Mucosa of descending colon (tissue), 3 donors: ENCODE measurements at regions not wholly inside any gene's neighbourhood (a gene's known extent, or its start where the extent isn't known, plus 50 kb on each side); places are given as distances from the start of the nearest gene placed in this dataset.

Experiments used
- ATAC-seq: fragments of 200-7000 bp; cut with Tn5 transposase; one replicate; pipeline ENCODE4 v1.9.1; 2020; ENCODE audit warnings: mild to moderate bottlenecking, moderate library complexity
- DNase-seq, 3 donors: peaks; one replicate each; pipeline ENCODE4 v3.0.0-alpha.2; 2020
- H3K36me3 ChIP-seq: fragments of 200-600 bp; one replicate; pipeline ENCODE4 v1.8.0; 2021; ENCODE audit warnings: low read depth, mild to moderate bottlenecking
- H3K4me1 ChIP-seq: fragments of 200-600 bp; one replicate; pipeline ENCODE4 v1.8.0; 2021; ENCODE audit warnings: low read depth, mild to moderate bottlenecking
- H3K4me3 ChIP-seq: fragments of 200-600 bp; one replicate; pipeline ENCODE4 v1.8.0; 2021; ENCODE audit warnings: mild to moderate bottlenecking
- H3K9me3 ChIP-seq: fragments of 200-600 bp; one replicate; pipeline ENCODE4 v1.8.0; 2021; ENCODE audit warnings: mild to moderate bottlenecking
- CTCF ChIP-seq: fragments of 200-600 bp; IDR thresholded peaks from one replicate; pipeline ENCODE4 v1.8.0; 2022; ENCODE audit warnings: antibody characterized with exemption, mild to moderate bottlenecking
- intact Hi-C, 2 donors: fragments of 100-400 bp; cut with DNase I in 1 of 2; cut with micrococcal nuclease in 1 of 2; formaldehyde crosslinking; loops; one replicate each; pipeline versions ENCODE4 v1.11.0 to v1.11.1; 2022; cut with DNase I, micrococcal nuclease
- donor health status: DM: no; HTN: no; CAD: no; lungs with moderate emphysema.
- donor health status: DM: no; HTN: no; CAD: no.
- donor health status: DM: no; HTN: yes; CAD: no.

GRCh38 chr6:26170951-26171841 is 84.0 kb downstream of the HFE start:
- ATAC-seq (no peak), DNase-seq (no peak)
- TF ChIP-seq CTCF: no peak
- H3K4me1 ChIP-seq: no peaks in the 10 kb centered on the region
- intact Hi-C loops: no loop called here
- peak overlapping the region; percentile 43 for H3K4me3 ChIP-seq
- H3K9me3 ChIP-seq: no peaks in the 10 kb centered on the region
- no peaks in the 10 kb centered on the region for H3K36me3 ChIP-seq

GRCh38 chr6:26172608-26172968 is 85.4 kb downstream of the HFE start:
- Histone ChIP-seq H3K36me3 (no peaks in the 10 kb centered on the region), H3K9me3 (no peaks in the 10 kb centered on the region), H3K4me3 (peak overlapping the region; percentile 43), H3K4me1 (no peaks in the 10 kb centered on the region)
- ATAC-seq (peak; percentile 64), DNase-seq (peak in 1 of 3 donors; percentile 63)
- intact Hi-C loops: no loop called here
- TF ChIP-seq CTCF: no peak

GRCh38 chr6:26173836-26174145 is 86.6 kb downstream of the HFE start:
- H3K4me1 ChIP-seq: no peaks in the 10 kb centered on the region
- no peaks in the 10 kb centered on the region for H3K36me3 ChIP-seq
- no peak overlapping the region for H3K4me3 ChIP-seq
- no peak for DNase-seq
- ATAC-seq: no peak
- intact Hi-C loops: no loop called here
- H3K9me3 ChIP-seq: no peaks in the 10 kb centered on the region
- no peak for TF ChIP-seq CTCF

GRCh38 chr6:26175033-26175427 is 87.8 kb downstream of the HFE start:
- ATAC-seq (no peak), DNase-seq (no peak)
- H3K4me1 ChIP-seq: no peaks in the 10 kb centered on the region
- no peaks in the 10 kb centered on the region for H3K9me3 ChIP-seq
- intact Hi-C loops: no loop called here
- no peaks in the 10 kb centered on the region for H3K36me3 ChIP-seq
- no peak for TF ChIP-seq CTCF
- no peak overlapping the region for H3K4me3 ChIP-seq

GRCh38 chr6:26175428-26176181 is 88.4 kb downstream of the HFE start:
- Histone ChIP-seq H3K9me3 (no peaks in the 10 kb centered on the region), H3K36me3 (no peaks in the 10 kb centered on the region), H3K4me3 (no peak overlapping the region), H3K4me1 (no peaks in the 10 kb centered on the region)
- ATAC-seq: peak; percentile 10
- DNase-seq: peak in 1 of 3 donors; percentile 78
- intact Hi-C loops: no loop called here
- TF ChIP-seq CTCF: peak; percentile 49
